Breast epithelium (tissue), 4 donors: ENCODE measurements at regions not wholly inside any gene's neighbourhood (a gene's known extent, or its start where the extent isn't known, plus 50 kb on each side); places are given as distances from the start of the nearest gene placed in this dataset.

Experiments used
- DNase-seq, 2 donors: peaks; one replicate each; pipeline ENCODE4 v3.0.0-alpha.2; 2019; ENCODE audit warnings: low spot score in 2 of 2
- H3K27ac ChIP-seq, 2 donors: fragments of 200-600 bp; sonication (generic) in 1 of 2; one replicate each; pipeline ENCODE4 v1.5.1; 2016 to 2019; ENCODE audit warnings: mild to moderate bottlenecking in 1 of 2
- H3K27me3 ChIP-seq, 2 donors: fragments of 200-600 bp; sonication (generic) in 1 of 2; one replicate each; pipeline versions ENCODE4 v1.5.1 to v1.6.0; 2017 to 2019; ENCODE audit warnings: control low read depth in 1 of 2, mild to moderate bottlenecking in 1 of 2
- H3K36me3 ChIP-seq: fragments of 200-600 bp; one replicate; pipeline ENCODE4 v1.5.1; 2019
- H3K4me1 ChIP-seq, 2 donors: fragments of 200-600 bp; sonication (generic); one replicate each; pipeline ENCODE4 v1.5.1; 2016 to 2019; ENCODE audit warnings: control low read depth in 1 of 2
- H3K4me3 ChIP-seq, 3 donors: fragments of 200-600 bp; sonication (generic); 1 replicate in 2 of 3; 2 replicates in 1 of 3; pipeline ENCODE4 v1.5.1; 2016 to 2019; ENCODE audit warnings: mild to moderate bottlenecking in 3 of 3, moderate library complexity in 2 of 3
- H3K9me3 ChIP-seq, 2 donors: fragments of 200-600 bp; sonication (generic) in 1 of 2; one replicate each; pipeline ENCODE4 v1.5.1; 2016 to 2019; ENCODE audit warnings: control low read depth in 1 of 2
- CTCF ChIP-seq, 3 donors: fragments of 450-650 bp; IDR thresholded peaks; one replicate each; pipeline ENCODE4 v1.5.1; 2016 to 2017; ENCODE audit warnings: antibody characterized with exemption in 3 of 3, mild to moderate bottlenecking in 3 of 3, moderate library complexity in 3 of 3
- POLR2A ChIP-seq: fragments of 450-650 bp; IDR thresholded peaks from one replicate; pipeline ENCODE4 v1.6.1; 2016; ENCODE audit warnings: antibody characterized with exemption, mild to moderate bottlenecking, moderate library complexity
- POLR2AphosphoS5 ChIP-seq, 3 donors: sonication (generic); formaldehyde crosslinking; IDR thresholded peaks; one replicate each; pipeline ENCODE4 v1.6.1; 2017; ENCODE audit warnings: antibody characterized with exemption in 3 of 3
- intact Hi-C: fragments of 100-400 bp; cut with DNase I; formaldehyde crosslinking; loops from one replicate; pipeline ENCODE4 v1.15.1; 2023; ENCODE audit warnings: low total_unique reads

DNA sequence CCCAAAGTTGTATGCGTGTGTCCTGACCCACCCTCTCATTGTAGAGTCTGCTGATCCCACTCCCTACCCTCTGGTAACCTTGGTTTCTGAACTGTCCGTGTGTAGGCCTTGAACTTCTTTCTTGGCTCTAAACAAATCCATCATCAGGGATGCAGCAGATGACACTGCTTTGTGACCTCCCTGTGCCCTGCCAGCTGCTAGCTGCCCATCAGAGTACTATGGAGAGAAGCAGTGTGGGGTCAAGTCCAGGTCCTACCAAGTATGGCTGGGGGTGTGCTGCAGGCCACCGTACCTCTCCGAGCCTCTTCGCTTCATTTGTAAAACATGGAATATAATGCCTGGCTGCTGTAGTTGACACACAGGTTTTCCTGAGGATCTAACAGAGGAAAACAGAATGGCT is 183.5 kb upstream of the RBPJ start:
- no peak overlapping the region for H3K27ac ChIP-seq
- TF ChIP-seq CTCF (IDR thresholded peaks at IDR 0.05), result no peak
- TF ChIP-seq POLR2A, result no peak
- TF ChIP-seq POLR2AphosphoS5 (IDR thresholded peaks at IDR 0.05), result no peak
- DNase-seq, result no peak
- no peaks in the 10 kb centered on the region for H3K9me3 ChIP-seq
- no peaks in the 10 kb centered on the region for H3K27me3 ChIP-seq
- H3K36me3 ChIP-seq, result no peaks in the 10 kb centered on the region
- intact Hi-C loops, result no loop called here
- H3K4me3 ChIP-seq, result no peak overlapping the region
- no peaks in the 10 kb centered on the region for H3K4me1 ChIP-seq

- Histone ChIP-seq H3K27ac (no peak overlapping the region), H3K9me3 (no peaks in the 10 kb centered on the region), H3K4me1 (no peaks in the 10 kb centered on the region), H3K4me3 (no peak overlapping the region), H3K36me3 (no peaks in the 10 kb centered on the region), H3K27me3 (no peaks in the 10 kb centered on the region)
- DNase-seq, result no peak
- intact Hi-C loops, result no loop called here
- TF ChIP-seq CTCF (IDR thresholded peaks at IDR 0.05), result no peak
- TF ChIP-seq POLR2A, result no peak
- no peak for TF ChIP-seq POLR2AphosphoS5 (IDR thresholded peaks at IDR 0.05)
These were observed 181.4 kb upstream of the RBPJ start for GRCh38 chr4:26139310-26139924.

GRCh38 chr4:26140150-26140898 is 180.5 kb upstream of the RBPJ start:
- no peak overlapping the region for H3K27ac ChIP-seq
- no peak for DNase-seq
- intact Hi-C loops, result no loop called here
- H3K36me3 ChIP-seq, result no peaks in the 10 kb centered on the region
- no peaks in the 10 kb centered on the region for H3K4me1 ChIP-seq
- H3K4me3 ChIP-seq, result no peak overlapping the region
- no peaks in the 10 kb centered on the region for H3K27me3 ChIP-seq
- H3K9me3 ChIP-seq, result no peaks in the 10 kb centered on the region
- no peak for TF ChIP-seq POLR2AphosphoS5 (IDR thresholded peaks at IDR 0.05)
- TF ChIP-seq CTCF (IDR thresholded peaks at IDR 0.05), result no peak
- no peak for TF ChIP-seq POLR2A

- Histone ChIP-seq H3K4me1 (no peaks in the 10 kb centered on the region), H3K4me3 (no peak overlapping the region), H3K27ac (no peak overlapping the region), H3K36me3 (no peaks in the 10 kb centered on the region), H3K9me3 (no peaks in the 10 kb centered on the region), H3K27me3 (no peaks in the 10 kb centered on the region)
- DNase-seq, result no peak
- intact Hi-C loops, result no loop called here
- TF ChIP-seq POLR2AphosphoS5 (IDR thresholded peaks at IDR 0.05) (no peak), POLR2A (no peak), CTCF (IDR thresholded peaks at IDR 0.05) (no peak)
These were observed 179.6 kb upstream of the RBPJ start for GRCh38 chr4:26141051-26141721.
